GM12865 (cell line): ENCODE measurements at regions not wholly inside any gene's neighbourhood (a gene's known extent, or its start where the extent isn't known, plus 50 kb on each side); places are given as distances from the start of the nearest gene placed in this dataset.
"Not testable (repeated sequence)": the region's sequence is repeated elsewhere in the genome, so short reads cannot be mapped to it uniquely, and the experiment has no call there.

ENCODE experiments used
- DNase-seq: peaks from one replicate; pipeline ENCODE4 v3.0.0; 2010; ENCODE audit warnings: low read depth
- H3K4me3 ChIP-seq: 2 replicates; pipeline ENCODE4 v1.5.1; 2011; ENCODE audit warnings: mild to moderate bottlenecking, low read depth, low read length, control low read depth
- CTCF ChIP-seq: IDR thresholded peaks from 2 replicates; pipeline ENCODE4 v1.5.1; 2011; ENCODE audit warnings: low read length, control low read depth, low read depth, inconsistent platforms; ENCODE audit not compliant: insufficient read depth; ENCODE audit errors: missing control alignments

- no peak overlapping the region for H3K4me3 ChIP-seq
- no peak for TF ChIP-seq CTCF
- DNase-seq, result no peak
Measured at GRCh38 chr1:190835658-190836057, 358.0 kb upstream of the BRINP3 start.

- not testable (repeated sequence) for H3K4me3 ChIP-seq, DNase-seq
Measured at GRCh38 chr1:190837200-190837599, 359.5 kb upstream of the BRINP3 start.

GRCh38 chr1:190837888-190838287 is 360.2 kb upstream of the BRINP3 start:
- DNase-seq, result no peak
- no peak for TF ChIP-seq CTCF
- no peak overlapping the region for H3K4me3 ChIP-seq

- TF ChIP-seq CTCF, result no peak
- no peak for DNase-seq
- H3K4me3 ChIP-seq, result no peak overlapping the region
Measured at GRCh38 chr1:190847166-190847565, 369.5 kb upstream of the BRINP3 start.

GRCh38 chr1:190849346-190849745 is 371.7 kb upstream of the BRINP3 start:
- no peak for TF ChIP-seq CTCF
- H3K4me3 ChIP-seq, result no peak overlapping the region
- no peak for DNase-seq

GRCh38 chr1:190852611-190853010 is 374.9 kb upstream of the BRINP3 start:
- no peak for DNase-seq
- TF ChIP-seq CTCF, result no peak
- no peak overlapping the region for H3K4me3 ChIP-seq

- H3K4me3 ChIP-seq, result no peak overlapping the region
- no peak for TF ChIP-seq CTCF
- DNase-seq, result no peak
Measured at GRCh38 chr1:190858140-190858539, 380.5 kb upstream of the BRINP3 start.
